Endothelial cell of umbilical vein (primary cell): ENCODE measurements at regions not wholly inside any gene's neighbourhood (a gene's known extent, or its start where the extent isn't known, plus 50 kb on each side); places are given as distances from the start of the nearest gene placed in this dataset.

Experiments used
- BruUV-seq: library from RNA; stranded (reverse); fragments of 400-500 nt; replicated peaks from 2 replicates; lab custom pipeline; 2021; lab: Mats Ljungman, UMichigan
- CTCF ChIA-PET: fragments of 300-600, 350-600 bp; sonication (Branson Sonifier 250); formaldehyde crosslinking; loops from one replicate; lab custom pipeline; 2021; ENCODE audit warnings: antibody characterized with exemption, inconsistent platforms; lab: Charles Lee
- POLR2A ChIA-PET: fragments of 300-600, 350-600 bp; sonication (Branson Sonifier 250); formaldehyde crosslinking; loops from one replicate; lab custom pipeline; 2021; ENCODE audit warnings: antibody characterized with exemption, inconsistent platforms; lab: Charles Lee
- DNase-seq: peaks from one replicate; pipeline ENCODE4 v3.0.0-alpha.2; 2011; ENCODE audit warnings: low read depth, low spot score
- FAIRE-seq: peaks from 2 replicates; lab custom pipeline; 2011; peaks lifted over from hg19 to GRCh38; lab: Jason Lieb, UNC
- H2AFZ ChIP-seq: 2 replicates; pipeline ENCODE4 v1.6.0; 2012; ENCODE audit warnings: low read depth, low read length, control low read depth, inconsistent platforms
- H3K27ac ChIP-seq: 2 replicates; pipeline ENCODE4 v1.5.1; 2011; ENCODE audit warnings: low read depth, mild to moderate bottlenecking, control low read depth, low read length, moderate library complexity; ENCODE audit not compliant: insufficient read depth
- H3K27me3 ChIP-seq, 2 experiments: 2 replicates each; pipeline versions ENCODE4 v1.6.0 to v1.6.1; 2011; ENCODE audit warnings: low read length in 2 of 2, mixed read lengths in 1 of 2; ENCODE audit not compliant: control insufficient read depth in 2 of 2, insufficient read depth in 2 of 2
- H3K36me3 ChIP-seq, 2 experiments: 2 replicates in 1 of 2; 3 replicates in 1 of 2; pipeline ENCODE4 v1.5.1; 2011; ENCODE audit warnings: low read length in 2 of 2, mild to moderate bottlenecking in 1 of 2, moderate library complexity in 1 of 2; ENCODE audit not compliant: control insufficient read depth in 2 of 2, insufficient read depth in 2 of 2; ENCODE audit errors: extremely low read depth in 1 of 2
- H3K4me1 ChIP-seq: 3 replicates; pipeline ENCODE4 v1.5.1; 2011; ENCODE audit warnings: mild to moderate bottlenecking, low read length; ENCODE audit not compliant: control insufficient read depth, insufficient read depth; ENCODE audit errors: extremely low read depth
- H3K4me2 ChIP-seq: 2 replicates; pipeline ENCODE4 v1.6.1; 2011; ENCODE audit warnings: low read length, control low read depth, mixed read lengths; ENCODE audit not compliant: insufficient read depth
- H3K4me3 ChIP-seq, 3 experiments: fragments of 200-600 bp in 1 of 3; sonication (generic), shearing (Covaris generic) in 1 of 3; replicated peaks in 1 of 3; 2 replicates each; pipeline ENCODE4 v1.5.1; 2011 to 2016; ENCODE audit warnings: control low read depth in 3 of 3, low read length in 3 of 3, mild to moderate bottlenecking in 2 of 3, inconsistent platforms in 1 of 3, low read depth in 1 of 3, moderate library complexity in 1 of 3; ENCODE audit not compliant: insufficient read depth in 1 of 3
- H3K79me2 ChIP-seq: 2 replicates; pipeline ENCODE4 v1.6.0; 2012; ENCODE audit warnings: low read length, inconsistent platforms; ENCODE audit not compliant: control insufficient read depth, insufficient read depth
- H3K9ac ChIP-seq: replicated peaks from 2 replicates; pipeline ENCODE3; 2011; ENCODE audit warnings: low read length, control low read depth; ENCODE audit not compliant: insufficient read depth; ENCODE audit errors: extremely low read depth
- H3K9me1 ChIP-seq: replicated peaks from 3 replicates; pipeline ENCODE4 v1.6.0; 2011; ENCODE audit warnings: mild to moderate bottlenecking, low read length; ENCODE audit not compliant: control insufficient read depth, insufficient read depth; ENCODE audit errors: extremely low read depth
- H3K9me3 ChIP-seq: replicated peaks from 2 replicates; pipeline ENCODE4 v1.5.1; 2012; ENCODE audit warnings: low read length, inconsistent platforms; ENCODE audit not compliant: control insufficient read depth, insufficient read depth
- H4K20me1 ChIP-seq: replicated peaks from 2 replicates; pipeline ENCODE3; 2011; ENCODE audit warnings: mild to moderate bottlenecking, low read length; ENCODE audit not compliant: control insufficient read depth, insufficient read depth; ENCODE audit errors: extremely low read depth
- EZH2 ChIP-seq: IDR thresholded peaks from 2 replicates; pipeline ENCODE4 v1.6.1; 2012; ENCODE audit warnings: borderline replicate concordance, low read depth, mild to moderate bottlenecking, moderate library complexity, low read length, inconsistent platforms; ENCODE audit not compliant: severe bottlenecking
- FOS ChIP-seq: IDR thresholded peaks from 2 replicates; pipeline ENCODE4 v1.6.1; 2011; ENCODE audit warnings: mild to moderate bottlenecking, low read length, moderate library complexity, borderline replicate concordance; ENCODE audit not compliant: insufficient read depth
- GATA2 ChIP-seq: IDR thresholded peaks from 2 replicates; pipeline ENCODE4 v1.7.0; 2011; ENCODE audit warnings: low read depth, mild to moderate bottlenecking, moderate library complexity, mixed read lengths, low read length; ENCODE audit not compliant: insufficient read length, insufficient read depth
- JUN ChIP-seq: IDR thresholded peaks from 2 replicates; pipeline ENCODE4 v1.6.1; 2011; ENCODE audit warnings: borderline replicate concordance, low read depth; ENCODE audit not compliant: insufficient read length, insufficient read depth
- MYC ChIP-seq: IDR thresholded peaks from one replicate; pipeline ENCODE4 v1.6.1; 2011; ENCODE audit warnings: mild to moderate bottlenecking, low read depth, low read length
- POLR2A ChIP-seq: IDR thresholded peaks from 2 replicates; pipeline ENCODE4 v1.6.1; 2012; ENCODE audit warnings: low read depth, mild to moderate bottlenecking, control low read depth, low read length
- POLR2AphosphoS5 ChIP-seq: IDR thresholded peaks from 2 replicates; pipeline ENCODE4 v1.6.1; 2012; ENCODE audit warnings: low read depth, mild to moderate bottlenecking, control low read depth, low read length, moderate library complexity; ENCODE audit not compliant: insufficient read depth
- dilution Hi-C: fragments of 300-500 bp; cut with MboI; formaldehyde crosslinking; loops from one replicate; pipeline ENCODE4 v1.15.0; 2019; ENCODE audit warnings: low sequenced_read_pairs; ENCODE audit not compliant: extremely low pct_ligation_motif_present
- intact Hi-C: fragments of 100-400 bp; cut with micrococcal nuclease; formaldehyde crosslinking; loops from one replicate; pipeline ENCODE4 v1.10.0; 2022
- TF ChIP-seq, protein P1 (sequence below): IDR thresholded peaks from 2 replicates; pipeline ENCODE4 v1.6.1; 2011; ENCODE audit not compliant: insufficient read depth, insufficient read length
- TF ChIP-seq, protein P2 (sequence below), 2 donors: IDR thresholded peaks; 1 replicate in 1 of 2; 2 replicates in 1 of 2; pipeline ENCODE4 v1.5.1; 2011; ENCODE audit warnings: low read length in 2 of 2, mild to moderate bottlenecking in 2 of 2, moderate library complexity in 2 of 2, control low read depth in 1 of 2, inconsistent platforms in 1 of 2, low read depth in 1 of 2; ENCODE audit not compliant: insufficient read depth in 1 of 2; ENCODE audit errors: extremely low read depth in 1 of 2

DNA sequence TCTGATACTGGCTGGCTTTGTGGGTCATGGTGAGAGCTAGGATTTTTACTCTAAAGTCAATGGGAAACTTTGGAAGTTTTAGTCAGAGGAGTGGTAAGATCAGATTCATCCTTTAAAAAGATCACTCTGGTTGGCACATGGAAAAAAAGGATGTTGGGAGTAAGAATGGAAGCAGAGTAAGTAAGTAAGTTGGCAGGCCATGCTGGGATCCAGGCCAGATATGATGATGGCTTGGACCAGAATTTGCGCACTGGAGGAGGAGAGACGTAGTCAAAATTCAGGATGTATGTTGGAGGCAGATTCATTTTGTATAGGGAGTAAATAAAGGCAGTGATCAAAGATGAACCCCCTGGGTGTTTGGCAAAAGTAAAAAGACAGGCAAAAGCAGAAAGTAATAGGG lies 283.3 kb upstream of the THSD7B start:
- H3K9me3 ChIP-seq = peaks cover 5% of the 10 kb centered on the region
- no peak overlapping the region for H3K9ac ChIP-seq
- H2AFZ ChIP-seq = no peak overlapping the region
- no peak for DNase-seq
- H3K4me3 ChIP-seq = no peak overlapping the region
- H3K27ac ChIP-seq = no peak overlapping the region
- H4K20me1 ChIP-seq = no peaks in the 10 kb centered on the region
- POLR2A ChIA-PET = no interaction called here
- no TSS peak for BruUV-seq
- dilution Hi-C loops (no loop called here), intact Hi-C loops (no loop called here)
- FAIRE-seq = no peak
- H3K27me3 ChIP-seq = no peaks in the 10 kb centered on the region
- no peaks in the 10 kb centered on the region for H3K4me1 ChIP-seq
- no peaks in the 10 kb centered on the region for H3K36me3 ChIP-seq
- no peak overlapping the region for H3K4me2 ChIP-seq
- CTCF ChIA-PET = no interaction called here
- no peaks in the 10 kb centered on the region for H3K9me1 ChIP-seq
- TF ChIP-seq POLR2AphosphoS5 (no peak), FOS (no peak), MYC (no peak)
- H3K79me2 ChIP-seq = no peaks in the 10 kb centered on the region

GRCh38 chr2:136479696-136480095 lies 285.6 kb upstream of the THSD7B start:
- H4K20me1 ChIP-seq = no peaks in the 10 kb centered on the region
- no peak overlapping the region for H3K27ac ChIP-seq
- DNase-seq (no peak), FAIRE-seq (no peak)
- dilution Hi-C loops = no loop called here
- H3K4me2 ChIP-seq = no peak overlapping the region
- no peaks in the 10 kb centered on the region for H3K4me1 ChIP-seq
- ChIA-PET POLR2A (no interaction called here), CTCF (no interaction called here)
- no peaks in the 10 kb centered on the region for H3K79me2 ChIP-seq
- BruUV-seq = no TSS peak
- no peak overlapping the region for H2AFZ ChIP-seq
- no peaks in the 10 kb centered on the region for H3K9me1 ChIP-seq
- H3K9ac ChIP-seq = no peak overlapping the region
- H3K4me3 ChIP-seq = no peak overlapping the region
- H3K36me3 ChIP-seq = no peaks in the 10 kb centered on the region
- no peaks in the 10 kb centered on the region for H3K27me3 ChIP-seq
- no peak for TF ChIP-seq POLR2AphosphoS5
- no peak for TF ChIP-seq POLR2A
- no peak for TF ChIP-seq GATA2
- TF ChIP-seq, protein P1, sequence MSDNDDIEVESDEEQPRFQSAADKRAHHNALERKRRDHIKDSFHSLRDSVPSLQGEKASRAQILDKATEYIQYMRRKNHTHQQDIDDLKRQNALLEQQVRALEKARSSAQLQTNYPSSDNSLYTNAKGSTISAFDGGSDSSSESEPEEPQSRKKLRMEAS = no peak
- no peak for TF ChIP-seq EZH2
- TF ChIP-seq FOS = no peak
- TF ChIP-seq, protein P2, sequence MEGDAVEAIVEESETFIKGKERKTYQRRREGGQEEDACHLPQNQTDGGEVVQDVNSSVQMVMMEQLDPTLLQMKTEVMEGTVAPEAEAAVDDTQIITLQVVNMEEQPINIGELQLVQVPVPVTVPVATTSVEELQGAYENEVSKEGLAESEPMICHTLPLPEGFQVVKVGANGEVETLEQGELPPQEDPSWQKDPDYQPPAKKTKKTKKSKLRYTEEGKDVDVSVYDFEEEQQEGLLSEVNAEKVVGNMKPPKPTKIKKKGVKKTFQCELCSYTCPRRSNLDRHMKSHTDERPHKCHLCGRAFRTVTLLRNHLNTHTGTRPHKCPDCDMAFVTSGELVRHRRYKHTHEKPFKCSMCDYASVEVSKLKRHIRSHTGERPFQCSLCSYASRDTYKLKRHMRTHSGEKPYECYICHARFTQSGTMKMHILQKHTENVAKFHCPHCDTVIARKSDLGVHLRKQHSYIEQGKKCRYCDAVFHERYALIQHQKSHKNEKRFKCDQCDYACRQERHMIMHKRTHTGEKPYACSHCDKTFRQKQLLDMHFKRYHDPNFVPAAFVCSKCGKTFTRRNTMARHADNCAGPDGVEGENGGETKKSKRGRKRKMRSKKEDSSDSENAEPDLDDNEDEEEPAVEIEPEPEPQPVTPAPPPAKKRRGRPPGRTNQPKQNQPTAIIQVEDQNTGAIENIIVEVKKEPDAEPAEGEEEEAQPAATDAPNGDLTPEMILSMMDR (IDR thresholded peaks at IDR 0.05; ENCODE audit: extremely low read depth in 1 of 2, insufficient read depth in 1 of 2, low read depth in 1 of 2, low read length in 2 of 2) = no peak
- TF ChIP-seq MYC = no peak
- no peak for TF ChIP-seq JUN
- H3K9me3 ChIP-seq = peaks cover 5% of the 10 kb centered on the region
- intact Hi-C loops = no loop called here
